HG02798 (cell line): ENCODE measurements at regions not wholly inside any gene's neighbourhood (a gene's known extent, or its start where the extent isn't known, plus 50 kb on each side); places are given as distances from the start of the nearest gene placed in this dataset.

Experiments
- ATAC-seq: cut with Tn5 transposase; IDR thresholded peaks from one replicate; pipeline ENCODE4 v1.9.1; 2021; ENCODE audit warnings: mild to moderate bottlenecking; ENCODE audit not compliant: unreplicated experiment, poor library complexity

DNA sequence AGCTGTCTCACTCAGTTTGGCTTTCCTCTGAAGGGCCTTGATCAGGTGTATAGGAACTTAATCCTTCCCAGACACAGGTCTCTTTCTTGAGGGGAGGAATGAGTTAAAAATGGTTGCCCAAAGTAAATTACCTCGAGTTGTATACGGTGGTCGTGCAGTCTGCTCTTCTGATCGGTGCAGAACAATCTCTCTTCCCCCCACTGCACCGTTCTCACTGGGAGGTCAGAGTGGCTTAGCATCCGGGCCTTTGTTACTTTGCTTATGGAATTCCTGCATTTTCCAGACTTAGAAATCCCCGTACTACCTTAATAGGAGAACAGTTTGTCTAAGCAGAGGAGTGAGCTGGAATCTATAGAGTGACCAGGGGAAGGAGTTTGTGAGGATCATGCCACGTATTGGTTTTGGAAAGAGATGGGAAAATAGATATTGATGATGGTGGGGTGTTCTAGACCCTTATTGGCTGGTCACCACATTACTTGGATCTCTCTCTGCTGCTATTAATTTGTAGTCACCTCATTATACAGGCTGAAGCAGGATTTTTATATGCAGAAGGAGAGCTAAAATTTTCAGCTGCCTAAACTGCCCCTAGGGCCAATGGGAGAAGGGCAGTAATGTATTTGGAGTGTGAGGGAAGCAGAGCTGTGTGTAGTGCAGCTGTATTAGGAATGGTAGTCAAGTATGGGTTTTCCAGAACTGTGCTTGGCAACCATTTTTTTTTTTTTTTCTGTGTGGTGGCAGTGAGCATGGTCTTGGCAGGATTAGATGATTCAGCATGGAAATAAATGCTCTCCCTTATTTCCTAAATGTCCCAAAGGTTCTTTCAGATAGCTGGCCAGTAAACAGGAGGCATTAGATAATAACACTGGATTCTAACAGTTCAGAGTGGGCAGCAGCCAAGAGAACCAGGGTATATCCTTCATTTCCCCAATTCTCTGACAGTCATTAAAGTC is 81.5 kb downstream of the NDUFS5 start:
- no peak for ATAC-seq

- ATAC-seq: no peak
Observed at GRCh38 chr1:39109644-39110043, 83.5 kb downstream of the NDUFS5 start.

DNA sequence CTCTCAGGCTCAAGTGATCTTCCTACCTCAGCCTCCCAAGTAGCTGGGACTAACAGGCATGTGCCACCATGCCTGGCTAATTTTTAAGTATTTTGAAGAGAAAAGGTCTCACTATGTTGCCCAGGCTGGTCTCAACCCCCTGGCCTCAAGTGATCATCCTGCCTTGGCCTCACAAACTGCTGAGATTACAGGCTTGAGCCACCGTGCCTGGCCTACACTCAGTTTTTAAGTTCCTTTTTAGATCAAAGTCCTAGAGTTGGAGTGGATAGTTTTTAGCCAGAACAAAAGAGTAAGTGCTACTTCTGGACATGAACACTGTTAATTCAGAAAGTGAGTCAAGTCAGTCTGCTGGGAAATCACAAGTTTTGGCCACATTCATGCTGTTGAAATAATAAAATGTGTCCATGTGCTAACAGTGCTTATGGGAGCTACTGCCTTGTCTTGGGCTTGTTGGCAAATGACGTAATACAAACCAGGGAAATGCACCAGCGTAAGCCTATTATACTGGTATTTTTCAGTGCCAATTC is 84.2 kb downstream of the NDUFS5 start:
- ATAC-seq: no peak

DNA sequence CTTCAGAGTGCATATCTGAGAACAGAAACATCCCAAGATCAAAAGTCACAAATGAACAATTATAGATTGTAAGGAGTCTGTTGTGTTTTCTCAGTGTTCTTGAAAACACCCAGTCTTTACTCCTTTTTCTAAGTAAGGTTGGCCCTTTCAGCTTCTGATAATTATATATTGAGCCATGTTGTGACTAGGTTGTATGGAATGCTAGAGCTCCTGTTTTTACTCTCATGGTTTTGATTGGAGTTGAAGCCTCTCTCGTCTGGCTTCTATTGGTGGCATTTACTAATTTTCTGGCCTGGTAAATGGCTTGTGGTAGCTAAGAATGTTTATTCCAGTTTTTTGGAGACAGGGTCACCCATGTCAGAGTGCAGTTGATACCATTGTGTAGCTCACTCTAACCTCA is 84.7 kb downstream of the NDUFS5 start:
- no peak for ATAC-seq

DNA sequence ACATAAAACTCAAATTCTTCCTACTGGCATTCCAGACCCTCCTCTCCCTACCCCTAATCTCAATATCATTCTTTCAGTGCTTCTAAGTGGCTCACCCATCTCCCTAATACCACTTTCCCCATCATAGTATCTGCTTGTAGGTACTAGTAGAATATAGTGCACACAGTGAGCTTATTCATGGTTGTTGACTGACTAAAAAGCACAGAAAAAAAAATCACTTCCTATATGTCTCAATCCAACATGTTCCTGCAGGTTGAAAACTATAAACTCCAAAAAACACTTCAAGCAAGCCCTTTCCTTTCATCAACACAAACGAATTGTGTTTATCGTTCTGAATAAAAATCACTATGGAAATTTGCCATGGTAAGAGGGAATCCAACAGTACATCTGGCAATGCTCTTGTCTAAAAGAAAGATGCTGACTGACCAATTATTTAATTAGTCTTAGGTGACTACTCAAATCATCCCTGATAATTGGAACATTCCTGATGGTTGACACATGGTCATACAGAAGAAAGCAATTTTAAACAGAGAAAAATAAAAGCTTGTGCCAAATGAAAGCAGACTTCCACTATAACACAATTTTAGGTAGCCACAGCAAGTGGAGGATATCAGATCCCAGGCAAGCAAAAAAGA is 87.1 kb downstream of the NDUFS5 start:
- no peak for ATAC-seq

DNA sequence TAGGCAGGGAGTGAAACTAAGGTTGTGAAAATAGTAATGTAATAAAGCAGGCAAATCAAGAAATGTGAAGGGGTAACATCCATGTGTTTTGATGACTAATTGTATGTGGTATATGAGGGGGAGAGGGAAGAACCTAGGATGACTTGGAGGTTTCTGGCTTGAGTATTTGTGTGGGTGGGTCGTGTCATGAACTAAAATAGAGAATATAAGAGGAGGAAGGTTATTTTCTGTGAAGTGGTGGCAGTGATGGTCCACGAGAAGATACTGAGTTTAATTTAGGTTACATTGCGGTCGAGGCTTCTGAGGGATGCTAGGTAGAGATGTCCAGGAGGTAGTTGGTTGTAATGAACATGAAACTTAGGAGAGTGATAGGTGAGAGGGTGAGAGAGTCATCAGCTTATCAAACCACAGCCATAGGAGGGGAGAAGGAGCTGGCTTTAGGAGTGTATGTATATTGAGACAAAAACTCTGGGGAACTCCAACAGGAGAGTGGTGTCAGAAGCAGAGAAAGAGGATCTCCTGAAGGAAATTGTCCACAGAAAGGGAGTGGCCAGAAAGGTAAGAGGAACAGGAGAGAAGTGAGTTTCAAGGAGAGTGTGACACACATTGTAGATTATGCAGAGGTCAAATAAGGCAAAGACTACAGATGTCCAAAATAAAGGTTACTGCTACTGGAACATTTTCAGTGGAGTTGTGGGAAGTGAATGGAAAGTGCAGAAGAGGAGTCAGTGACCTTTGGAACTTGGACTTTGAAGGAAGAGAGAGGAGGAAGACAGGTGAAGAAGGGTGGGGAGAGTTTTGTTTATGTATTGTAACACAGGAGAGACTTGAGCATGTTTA is 89.0 kb upstream of the MACF1 start:
- no peak for ATAC-seq

DNA sequence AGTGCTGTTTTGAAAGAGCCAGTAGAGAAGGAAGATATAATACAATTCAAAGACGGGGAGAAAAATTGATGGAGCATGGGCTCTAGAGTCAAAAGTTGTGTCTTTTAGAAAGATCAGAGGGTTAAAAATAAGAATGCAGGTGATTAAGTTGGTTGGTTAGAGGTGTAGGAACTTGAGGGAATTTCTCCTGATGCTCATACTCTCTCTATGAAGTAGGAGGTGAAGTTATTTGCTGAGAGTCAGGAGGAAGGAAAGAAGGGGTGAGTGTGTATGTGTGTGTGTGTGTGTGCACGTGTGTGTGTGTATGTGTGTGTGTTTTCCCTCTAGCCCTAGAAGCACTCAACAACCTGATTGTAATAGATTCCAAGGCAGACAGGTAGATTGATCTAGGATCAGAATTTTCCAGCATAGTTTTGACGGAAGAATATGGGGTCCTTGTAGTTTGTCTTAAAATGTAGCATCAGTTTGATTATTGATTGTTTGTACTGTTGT is 88.3 kb upstream of the MACF1 start:
- no peak for ATAC-seq

- ATAC-seq: no peak
Observed at GRCh38 chr1:39116860-39117728, 87.4 kb upstream of the MACF1 start.

DNA sequence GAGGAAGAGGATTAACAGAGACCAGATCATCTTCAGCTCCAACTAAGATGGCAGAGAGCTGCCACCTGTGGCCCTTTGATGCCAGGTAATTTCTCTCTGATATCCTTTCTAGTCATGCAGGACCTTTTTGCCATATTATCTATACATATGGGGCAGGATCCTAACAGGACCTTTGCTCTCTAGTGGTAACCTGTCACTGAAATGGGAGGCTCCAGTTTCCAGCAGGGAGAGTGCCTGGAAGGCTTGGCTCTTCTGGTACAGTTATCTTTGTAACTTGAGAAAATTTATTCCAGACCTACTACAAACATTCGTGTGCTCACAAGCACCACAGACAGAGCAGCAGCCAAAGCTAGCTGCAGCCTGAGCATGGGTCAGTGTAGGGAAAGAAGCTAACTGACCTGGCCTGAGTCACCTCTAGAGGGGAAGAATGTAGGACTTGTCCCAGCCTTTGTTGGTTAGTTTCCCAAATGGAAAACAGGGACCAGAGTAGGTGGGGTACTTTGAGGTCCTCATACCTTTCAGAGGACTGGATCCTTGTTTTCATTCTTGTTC is 86.5 kb upstream of the MACF1 start:
- ATAC-seq: no peak

- no peak for ATAC-seq
Observed at GRCh38 chr1:39122056-39122455, 82.4 kb upstream of the MACF1 start.

- no peak for ATAC-seq
Observed at GRCh38 chr1:39124282-39124681, 80.2 kb upstream of the MACF1 start.

DNA sequence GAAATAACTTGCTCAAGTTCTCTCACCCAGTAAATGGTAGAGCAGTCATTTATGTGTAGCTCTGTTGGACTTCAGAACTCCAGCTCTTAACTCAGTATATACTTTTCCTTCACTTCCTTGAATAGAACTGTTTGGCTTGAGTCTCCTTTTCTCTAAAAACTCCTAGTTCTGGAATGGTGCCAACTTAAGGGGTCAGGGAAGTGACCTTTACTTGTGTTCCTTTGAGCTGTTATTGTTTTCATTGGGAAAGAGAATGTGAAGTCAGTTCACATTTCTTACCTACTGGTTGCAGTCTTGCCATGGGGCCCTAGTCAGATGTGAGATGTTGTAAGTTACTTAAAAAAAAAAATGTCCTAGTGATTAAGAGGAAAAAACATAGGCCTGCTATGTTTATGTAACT is 77.0 kb upstream of the MACF1 start:
- ATAC-seq: no peak

- ATAC-seq: no peak
Observed at GRCh38 chr1:39128126-39128525, 76.4 kb upstream of the MACF1 start.

DNA sequence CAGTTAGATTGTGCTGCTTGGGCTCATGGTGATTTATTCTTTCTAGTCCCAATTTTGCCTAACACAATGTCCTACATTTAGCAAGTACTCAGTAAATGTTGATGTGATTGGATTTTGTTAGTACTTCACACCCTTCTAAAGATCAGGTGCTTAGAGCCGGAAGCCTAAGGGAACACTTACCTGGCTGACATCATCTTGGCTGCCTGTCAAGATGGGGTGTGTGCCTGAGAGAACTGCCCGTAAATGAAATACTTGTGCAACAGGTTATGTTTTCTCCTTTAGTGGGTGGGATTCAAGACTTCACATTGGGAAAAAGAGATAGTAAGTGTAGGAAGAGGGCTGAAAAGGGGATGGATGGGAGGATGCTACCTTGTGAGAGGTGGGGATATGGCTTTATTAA is 75.5 kb upstream of the MACF1 start:
- no peak for ATAC-seq

- no peak for ATAC-seq
Observed at GRCh38 chr1:39129514-39129913, 75.0 kb upstream of the MACF1 start.

DNA sequence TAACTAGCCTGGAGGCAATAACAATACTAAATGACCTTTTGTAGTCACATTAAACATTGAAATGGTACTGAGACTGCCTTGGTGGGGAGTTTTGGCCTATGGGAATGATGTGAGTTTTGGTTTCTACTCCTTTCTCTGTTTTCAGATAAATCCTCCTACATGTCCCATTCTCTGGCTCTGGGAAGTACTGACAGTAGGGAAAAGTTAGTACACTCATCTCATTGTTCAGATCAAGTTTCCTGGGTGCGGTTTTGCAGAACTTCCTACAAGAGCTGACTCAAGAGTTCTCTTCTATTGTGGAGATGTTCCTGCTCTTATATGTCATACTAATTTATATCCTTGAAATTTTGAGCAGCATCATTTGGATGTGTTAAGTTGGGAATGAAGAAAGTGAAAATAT is 74.2 kb upstream of the MACF1 start:
- no peak for ATAC-seq

- ATAC-seq: no peak
Observed at GRCh38 chr1:39131940-39132339, 72.6 kb upstream of the MACF1 start.

DNA sequence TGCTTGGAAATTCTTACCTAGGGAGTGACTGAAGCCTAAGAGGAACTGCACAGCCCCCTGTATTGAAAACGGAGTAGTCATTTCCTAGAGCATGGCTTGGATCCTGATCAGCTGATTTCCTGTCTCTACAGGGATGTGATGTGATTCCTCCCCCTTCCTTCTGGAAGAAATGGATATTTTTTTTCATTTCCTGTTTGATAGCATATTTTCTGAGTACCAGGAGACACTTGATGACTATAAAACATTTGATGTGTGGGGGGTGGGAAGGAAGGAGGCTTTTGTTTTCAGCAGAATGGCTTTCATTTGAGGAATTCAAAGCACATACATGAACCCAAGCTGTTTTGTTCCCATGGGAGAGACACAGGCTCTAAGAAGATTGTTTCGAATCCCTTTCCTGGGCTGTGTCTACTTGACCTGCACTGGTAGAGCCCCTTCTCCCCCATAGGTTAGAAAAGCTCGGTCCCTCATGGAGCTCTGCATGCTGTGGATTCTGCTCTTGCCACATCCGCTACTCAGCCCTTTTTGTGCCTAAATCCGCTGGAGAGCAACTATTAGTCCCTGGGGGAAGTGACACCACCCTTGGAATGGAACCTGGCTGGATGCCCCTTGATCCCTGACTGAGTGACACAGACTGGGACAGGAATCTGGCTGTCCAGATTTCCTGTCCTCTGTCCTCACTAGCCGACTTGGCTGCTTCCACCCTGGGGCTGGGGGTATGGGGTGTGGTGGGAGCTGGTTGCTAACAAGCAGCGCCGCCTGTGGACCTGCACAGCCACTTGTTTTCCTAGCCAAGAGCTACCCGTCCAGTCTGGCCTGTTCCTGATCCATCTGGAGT is 71.8 kb upstream of the MACF1 start:
- no peak for ATAC-seq

GRCh38 chr1:39133340-39133684 is 71.2 kb upstream of the MACF1 start:
- no peak for ATAC-seq
